Gastrocnemius medialis (tissue), 4 donors: ENCODE measurements at regions not wholly inside any gene's neighbourhood (a gene's known extent, or its start where the extent isn't known, plus 50 kb on each side); places are given as distances from the start of the nearest gene placed in this dataset.

ENCODE experiments used
- CTCF ChIP-seq, 5 experiments: fragments of 450-650 bp in 3 of 5; fragments of 200-600 bp in 2 of 5; sonication (generic) in 2 of 5; IDR thresholded peaks in 4 of 5; conservative IDR thresholded peaks in 1 of 5; 1 replicate in 4 of 5; 2 replicates in 1 of 5; pipeline ENCODE4 v1.5.1; 2016 to 2019; ENCODE audit warnings: antibody characterized with exemption in 5 of 5, mild to moderate bottlenecking in 3 of 5, moderate library complexity in 3 of 5
- POLR2A ChIP-seq, 2 donors: fragments of 450-650 bp; IDR thresholded peaks; one replicate each; pipeline ENCODE4 v1.6.1; 2017; ENCODE audit warnings: antibody characterized with exemption in 2 of 2, mild to moderate bottlenecking in 2 of 2, moderate library complexity in 2 of 2

- no peak for TF ChIP-seq CTCF (IDR thresholded peaks at IDR 0.05 in 4 of 5, conservative IDR thresholded peaks at IDR 0.05 in 1 of 5)
- no peak for TF ChIP-seq POLR2A (IDR thresholded peaks at IDR 0.05)
Observed at GRCh38 chr20:39670988-39671387, 708.8 kb downstream of the DHX35 start.
